Cardiac muscle cell (in vitro differentiated cells and primary cell): ENCODE measurements at regions not wholly inside any gene's neighbourhood (a gene's known extent, or its start where the extent isn't known, plus 50 kb on each side); places are given as distances from the start of the nearest gene placed in this dataset.

Source experiments
- DNase-seq, 2 donors: peaks; one replicate each; pipeline versions ENCODE4 v3.0.0 to v3.0.0-alpha.2; 2010 to 2017; ENCODE audit warnings: low read depth in 1 of 2, low spot score in 1 of 2
- H3K27ac ChIP-seq: fragments of 200-600 bp; sonication (generic); 2 replicates; pipeline ENCODE4 v1.5.1; 2016
- H3K27me3 ChIP-seq: fragments of 200-600 bp; sonication (generic); 2 replicates; pipeline ENCODE4 v1.6.0; 2016; ENCODE audit warnings: control low read depth
- H3K36me3 ChIP-seq: fragments of 200-600 bp; sonication (generic); 2 replicates; pipeline ENCODE4 v1.5.1; 2016; ENCODE audit warnings: control low read depth
- H3K4me1 ChIP-seq: fragments of 200-600 bp; sonication (generic); 2 replicates; pipeline ENCODE4 v1.8.1; 2017; ENCODE audit warnings: low read depth, mild to moderate bottlenecking, mixed run types
- H3K4me3 ChIP-seq: fragments of 200-600 bp; sonication (generic); 2 replicates; pipeline ENCODE4 v1.5.1; 2016; ENCODE audit warnings: mild to moderate bottlenecking
- H3K9me3 ChIP-seq: fragments of 200-600 bp; sonication (generic); 2 replicates; pipeline ENCODE4 v1.5.1; 2017; ENCODE audit warnings: low read depth, mild to moderate bottlenecking, control low read depth
- CTCF ChIP-seq: IDR thresholded peaks from 2 replicates; pipeline ENCODE4 v1.5.1; 2012; ENCODE audit warnings: low read depth, mild to moderate bottlenecking, low read length

GRCh38 chr17:73754886-73755400, 110.7 kb upstream of the SDK2 start:
- Histone ChIP-seq H3K4me1 (peaks cover 7% of the 10 kb centered on the region), H3K27me3 (no peaks in the 10 kb centered on the region)

DNA sequence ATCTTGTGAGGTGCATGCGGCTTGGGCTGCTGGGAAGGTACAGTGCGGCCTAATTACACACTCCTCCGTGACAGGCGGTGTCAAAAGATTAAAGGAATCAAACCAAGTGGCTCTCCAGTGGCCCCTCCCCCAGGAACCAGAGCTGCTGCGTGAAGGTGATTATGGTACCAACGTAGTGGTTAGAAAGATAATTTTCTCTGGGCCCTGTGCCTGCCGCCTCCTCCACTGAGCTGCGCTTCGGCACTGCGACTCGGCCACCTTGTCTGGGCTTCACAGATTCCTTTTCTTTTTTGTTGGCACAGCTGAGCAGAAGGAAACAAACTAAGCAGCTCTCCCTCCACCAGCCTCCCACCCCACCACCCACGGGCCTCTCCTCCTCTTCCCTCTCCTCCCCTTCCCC, 113.2 kb upstream of the SDK2 start:
- H3K27me3 ChIP-seq, result no peaks in the 10 kb centered on the region
- no peaks in the 10 kb centered on the region for H3K36me3 ChIP-seq

More at GRCh38 chr17:73754886-73755400, 110.7 kb upstream of the SDK2 start:
- Histone ChIP-seq H3K36me3 (no peaks in the 10 kb centered on the region), H3K4me3 (no peak overlapping the region), H3K27ac (no peak overlapping the region), H3K9me3 (no peaks in the 10 kb centered on the region)
- no peak for TF ChIP-seq CTCF
- no peak for DNase-seq

GRCh38 chr17:73758245-73758644, 114.0 kb upstream of the SDK2 start:
- no peak for TF ChIP-seq CTCF
- Histone ChIP-seq H3K9me3 (no peaks in the 10 kb centered on the region), H3K4me3 (no peak overlapping the region), H3K27me3 (no peaks in the 10 kb centered on the region), H3K27ac (no peak overlapping the region), H3K36me3 (no peaks in the 10 kb centered on the region), H3K4me1 (no peaks in the 10 kb centered on the region)
- no peak for DNase-seq

More for the DNA sequence above, 113.2 kb upstream of the SDK2 start:
- Histone ChIP-seq H3K27ac (no peak overlapping the region), H3K9me3 (no peaks in the 10 kb centered on the region), H3K4me3 (no peak overlapping the region), H3K4me1 (no peaks in the 10 kb centered on the region)
- no peak for TF ChIP-seq CTCF
- no peak for DNase-seq

DNA sequence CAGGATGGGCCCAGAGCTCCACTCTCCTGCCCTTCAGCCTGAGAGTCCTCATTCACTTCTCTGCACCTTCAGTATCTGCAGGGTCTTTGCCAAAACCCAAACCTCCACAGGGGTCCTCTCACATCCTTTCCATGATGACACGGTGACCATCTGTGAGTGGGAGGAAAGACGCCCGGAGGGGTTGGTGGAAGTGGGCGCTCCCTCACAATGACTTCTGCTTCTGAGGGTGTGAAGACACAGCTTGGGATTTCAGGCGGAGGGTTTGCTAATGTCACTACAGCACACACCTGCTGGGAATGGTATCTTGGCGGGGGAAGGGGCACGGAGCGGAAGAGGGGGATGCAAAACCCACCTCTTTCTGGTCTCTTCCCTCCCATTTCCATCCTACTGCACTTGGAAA, 115.1 kb upstream of the SDK2 start:
- no peak for DNase-seq
- no peak overlapping the region for H3K4me3 ChIP-seq

GRCh38 chr17:73759734-73760438, 115.6 kb upstream of the SDK2 start:
- H3K27me3 ChIP-seq, result no peaks in the 10 kb centered on the region
- H3K27ac ChIP-seq, result no peak overlapping the region
- H3K4me1 ChIP-seq, result no peaks in the 10 kb centered on the region
- no peak overlapping the region for H3K4me3 ChIP-seq
- no peaks in the 10 kb centered on the region for H3K36me3 ChIP-seq
- no peak for TF ChIP-seq CTCF
- no peaks in the 10 kb centered on the region for H3K9me3 ChIP-seq
- no peak for DNase-seq

More for the DNA sequence above, 115.1 kb upstream of the SDK2 start:
- Histone ChIP-seq H3K4me1 (no peaks in the 10 kb centered on the region), H3K36me3 (no peaks in the 10 kb centered on the region), H3K27ac (no peak overlapping the region), H3K9me3 (no peaks in the 10 kb centered on the region), H3K27me3 (no peaks in the 10 kb centered on the region)
- TF ChIP-seq CTCF, result no peak
